SK-N-SH (cell line): ENCODE measurements at regions not wholly inside any gene's neighbourhood (a gene's known extent, or its start where the extent isn't known, plus 50 kb on each side); places are given as distances from the start of the nearest gene placed in this dataset.

Experiments used
- CTCF ChIA-PET: fragments of 300-600, 350-600 bp; formaldehyde crosslinking; extraction: SDS; loops from one replicate; lab custom pipeline; 2021; lab: Yijun Ruan, JAX
- POLR2A ChIA-PET: fragments of 350-600 bp; sonication (Branson Sonifier 250); formaldehyde crosslinking; extraction: SDS; loops from one replicate; lab custom pipeline; 2020; ENCODE audit warnings: antibody characterized with exemption, inconsistent platforms; lab: Yijun Ruan, JAX
- DNase-seq: peaks from one replicate; pipeline ENCODE4 v3.0.0; 2012
- H2AFZ ChIP-seq: fragments of 200-600 bp; sonication (generic); 2 replicates; pipeline ENCODE4 v1.8.1; 2016; ENCODE audit warnings: antibody characterized with exemption, mild to moderate bottlenecking, low read depth
- H3F3A ChIP-seq: fragments of 200-600 bp; sonication (generic); replicated peaks from 2 replicates; pipeline ENCODE3; 2016; ENCODE audit warnings: antibody characterized with exemption, mild to moderate bottlenecking; ENCODE audit not compliant: insufficient read depth
- H3K27ac ChIP-seq, 2 experiments: fragments of 200-500 bp in 1 of 2; fragments of 200-600 bp in 1 of 2; sonication (Bioruptor generic) in 1 of 2; sonication (generic), shearing (Covaris generic) in 1 of 2; 2 replicates each; pipeline versions ENCODE4 v1.5.1 to v1.6.1; 2014 to 2016; ENCODE audit warnings: low read depth in 2 of 2, inconsistent platforms in 1 of 2, low read length in 1 of 2, mild to moderate bottlenecking in 1 of 2, mixed read lengths in 1 of 2
- H3K27me3 ChIP-seq: fragments of 200-600 bp; sonication (generic), shearing (Covaris generic); 2 replicates; pipeline ENCODE4 v1.6.1; 2016; ENCODE audit warnings: mixed run types; ENCODE audit not compliant: insufficient read depth
- H3K36me3 ChIP-seq, 2 experiments: fragments of 200-500 bp in 1 of 2; fragments of 200-600 bp in 1 of 2; sonication (Bioruptor generic) in 1 of 2; sonication (generic) in 1 of 2; replicated peaks in 1 of 2; 2 replicates each; pipeline versions ENCODE3 to v1.5.1; 2014 to 2016; ENCODE audit warnings: low read length in 1 of 2, mild to moderate bottlenecking in 1 of 2; ENCODE audit not compliant: insufficient read depth in 2 of 2, control insufficient read depth in 1 of 2
- H3K4me1 ChIP-seq, 2 experiments: fragments of 200-500 bp in 1 of 2; fragments of 200-600 bp in 1 of 2; sonication (Bioruptor generic) in 1 of 2; sonication (generic), shearing (Covaris generic) in 1 of 2; 2 replicates each; pipeline versions ENCODE4 v1.5.1 to v1.6.1; 2014 to 2016; ENCODE audit warnings: low read depth in 1 of 2, low read length in 1 of 2, mixed run types in 1 of 2; ENCODE audit not compliant: insufficient read depth in 2 of 2, control insufficient read depth in 1 of 2
- H3K4me2 ChIP-seq: fragments of 200-600 bp; sonication (generic), shearing (Covaris generic); 2 replicates; pipeline ENCODE4 v1.6.1; 2017; ENCODE audit warnings: mixed run types
- H3K4me3 ChIP-seq, 2 experiments: fragments of 200-500 bp in 1 of 2; fragments of 200-600 bp in 1 of 2; sonication (Bioruptor generic) in 1 of 2; sonication (generic), shearing (Covaris generic) in 1 of 2; 2 replicates each; pipeline versions ENCODE4 v1.5.1 to v1.8.1; 2014 to 2016; ENCODE audit warnings: low read depth in 2 of 2, inconsistent platforms in 1 of 2, low read length in 1 of 2, mild to moderate bottlenecking in 1 of 2, mixed read lengths in 1 of 2, moderate library complexity in 1 of 2
- H3K79me2 ChIP-seq: fragments of 200-600 bp; sonication (generic); 2 replicates; pipeline ENCODE4 v1.8.1; 2017; ENCODE audit warnings: mild to moderate bottlenecking; ENCODE audit not compliant: insufficient read depth
- H3K9ac ChIP-seq: fragments of 200-600 bp; sonication (generic); 2 replicates; pipeline ENCODE4 v1.6.1; 2017; ENCODE audit warnings: mixed run types
- H3K9me2 ChIP-seq: fragments of 200-600 bp; sonication (generic); 2 replicates; pipeline ENCODE4 v1.6.1; 2017; ENCODE audit warnings: mixed run types
- H3K9me3 ChIP-seq: fragments of 200-600 bp; sonication (generic); 2 replicates; pipeline ENCODE4 v1.6.1; 2017; ENCODE audit warnings: mixed run types, mild to moderate bottlenecking, moderate library complexity
- H4K20me1 ChIP-seq: fragments of 200-600 bp; sonication (generic); 2 replicates; pipeline ENCODE4 v1.6.1; 2017; ENCODE audit warnings: mild to moderate bottlenecking, mixed run types; ENCODE audit not compliant: insufficient read depth
- ELF1 ChIP-seq: IDR thresholded peaks from 2 replicates; pipeline ENCODE4 v1.4.0; 2012
- EP300 ChIP-seq, 2 experiments: IDR thresholded peaks; 2 replicates each; pipeline versions ENCODE4 v1.4.0 to v1.6.1; 2012; ENCODE audit warnings: borderline replicate concordance in 1 of 2, low read depth in 1 of 2, low read length in 1 of 2
- FOSL2 ChIP-seq: IDR thresholded peaks from 2 replicates; pipeline ENCODE4 v1.4.0; 2012; ENCODE audit warnings: low read depth, mild to moderate bottlenecking, moderate library complexity, borderline replicate concordance
- FOXM1 ChIP-seq: IDR thresholded peaks from 2 replicates; pipeline ENCODE4 v1.4.0; 2012; ENCODE audit warnings: low read depth, mild to moderate bottlenecking
- GATA2 ChIP-seq: sonication (generic); formaldehyde crosslinking; IDR thresholded peaks from 2 replicates; pipeline ENCODE4 v1.5.0; 2020; ENCODE audit warnings: mild to moderate bottlenecking, missing genetic modification reagents
- MEF2A ChIP-seq: IDR thresholded peaks from 2 replicates; pipeline ENCODE4 v1.4.0; 2012; ENCODE audit warnings: low read depth, borderline replicate concordance
- RAD21 ChIP-seq: IDR thresholded peaks from 2 replicates; pipeline ENCODE4 v1.6.1; 2012; ENCODE audit warnings: mild to moderate bottlenecking, low read length
- RCOR1 ChIP-seq: fragments of 150-350 bp; IDR thresholded peaks from 2 replicates; pipeline ENCODE4 v1.6.1; 2017; ENCODE audit warnings: antibody characterized with exemption, low read length
- RFX5 ChIP-seq: IDR thresholded peaks from 2 replicates; pipeline ENCODE4 v1.6.1; 2012; ENCODE audit warnings: mild to moderate bottlenecking, improper control_type of control experiment, low read length
- RXRA ChIP-seq: IDR thresholded peaks from 2 replicates; pipeline ENCODE4 v1.4.0; 2012; ENCODE audit warnings: low read depth, mild to moderate bottlenecking, borderline replicate concordance
- SIN3A ChIP-seq: IDR thresholded peaks from 2 replicates; pipeline ENCODE4 v1.6.1; 2012; ENCODE audit warnings: low read depth, mild to moderate bottlenecking, low read length, moderate library complexity, borderline replicate concordance
- SMC3 ChIP-seq: IDR thresholded peaks from 2 replicates; pipeline ENCODE4 v1.6.1; 2012; ENCODE audit warnings: low read depth, low read length, improper control_type of control experiment
- TCF12 ChIP-seq: IDR thresholded peaks from 2 replicates; pipeline ENCODE4 v1.4.0; 2012
- TEAD4 ChIP-seq: IDR thresholded peaks from 2 replicates; pipeline ENCODE4 v1.4.0; 2012; ENCODE audit warnings: mild to moderate bottlenecking, borderline replicate concordance; ENCODE audit not compliant: insufficient read depth
- USF2 ChIP-seq: fragments of 150-350 bp; IDR thresholded peaks from 2 replicates; pipeline ENCODE4 v1.6.1; 2017; ENCODE audit warnings: antibody characterized with exemption, low read length, low read depth, borderline replicate concordance
- YY1 ChIP-seq: IDR thresholded peaks from 2 replicates; pipeline ENCODE4 v1.4.0; 2012; ENCODE audit warnings: low read depth, mild to moderate bottlenecking
- ZBTB33 ChIP-seq: IDR thresholded peaks from 2 replicates; pipeline ENCODE4 v1.4.0; 2012; ENCODE audit warnings: low read depth, borderline replicate concordance
- WGBS: methylation state at CpG from one replicate; pipeline ENCODE4 v1.1.6; 2017; ENCODE audit warnings: low lambda C conversion rate; 5-methylcytosine and 5-hydroxymethylcytosine counted together
- TF ChIP-seq, protein P1 (sequence below): IDR thresholded peaks from 2 replicates; pipeline ENCODE4; 2012
- TF ChIP-seq, protein P2 (sequence below): IDR thresholded peaks from 2 replicates; pipeline ENCODE4 v1.4.0; 2012; ENCODE audit warnings: low read depth
- TF ChIP-seq, protein P3 (sequence below): fragments of 200-600 bp; sonication (generic); IDR thresholded peaks from 2 replicates; pipeline ENCODE4 v1.6.1; 2017; ENCODE audit warnings: antibody characterized with exemption, mild to moderate bottlenecking, moderate library complexity

GRCh38 chr4:128475597-128475996 is 188.0 kb upstream of the PGRMC2 start (continued):
- TF ChIP-seq, protein P1, sequence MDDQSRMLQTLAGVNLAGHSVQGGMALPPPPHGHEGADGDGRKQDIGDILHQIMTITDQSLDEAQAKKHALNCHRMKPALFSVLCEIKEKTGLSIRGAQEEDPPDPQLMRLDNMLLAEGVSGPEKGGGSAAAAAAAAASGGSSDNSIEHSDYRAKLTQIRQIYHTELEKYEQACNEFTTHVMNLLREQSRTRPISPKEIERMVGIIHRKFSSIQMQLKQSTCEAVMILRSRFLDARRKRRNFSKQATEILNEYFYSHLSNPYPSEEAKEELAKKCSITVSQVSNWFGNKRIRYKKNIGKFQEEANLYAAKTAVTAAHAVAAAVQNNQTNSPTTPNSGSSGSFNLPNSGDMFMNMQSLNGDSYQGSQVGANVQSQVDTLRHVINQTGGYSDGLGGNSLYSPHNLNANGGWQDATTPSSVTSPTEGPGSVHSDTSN = no peak
- no peak for TF ChIP-seq YY1
- TF ChIP-seq TEAD4 = no peak
- TF ChIP-seq RFX5 = no peak
- no peak for TF ChIP-seq TCF12
- TF ChIP-seq GATA2 = no peak
- TF ChIP-seq RXRA = no peak
- TF ChIP-seq, protein P2, sequence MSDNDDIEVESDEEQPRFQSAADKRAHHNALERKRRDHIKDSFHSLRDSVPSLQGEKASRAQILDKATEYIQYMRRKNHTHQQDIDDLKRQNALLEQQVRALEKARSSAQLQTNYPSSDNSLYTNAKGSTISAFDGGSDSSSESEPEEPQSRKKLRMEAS = no peak
- TF ChIP-seq RAD21 = no peak
- TF ChIP-seq, all 33 proteins: peak for 0

GRCh38 chr4:128471576-128471975 is 184.0 kb upstream of the PGRMC2 start:
- Histone ChIP-seq H3K9me2 (no peaks in the 10 kb centered on the region), H3K4me3 (no peak overlapping the region), H4K20me1 (no peaks in the 10 kb centered on the region), H3K79me2 (no peaks in the 10 kb centered on the region), H3K4me2 (no peak overlapping the region), H3K9ac (no peak overlapping the region), H3K27ac (no peak overlapping the region), H3F3A (peaks cover 8% of the 10 kb centered on the region), H3K27me3 (no peaks in the 10 kb centered on the region), H3K36me3 (no peaks in the 10 kb centered on the region), H2AFZ (no peak overlapping the region), H3K9me3 (no peaks in the 10 kb centered on the region), H3K4me1 (peaks cover 8 to 12% of the 10 kb centered on the region in 2 experiments; a peak in 3 of 4 replicates)
- ChIA-PET CTCF (interaction anchor here (1.2 to 6.2 kb wide), 2 partner anchors 10 to 16 kb away, joined by 3 to 50 read pairs; no protein-coding TSS in a partner anchor), POLR2A (no interaction called here)
- 91% methylated on average over 2 of the region's 2 CpGs for WGBS
- TF ChIP-seq GATA2 = no peak
- no peak for TF ChIP-seq FOSL2
- no peak for TF ChIP-seq TEAD4
- no peak for TF ChIP-seq ELF1
- no peak for TF ChIP-seq USF2
- TF ChIP-seq RXRA = no peak
- TF ChIP-seq, protein P2 = no peak
- no peak for TF ChIP-seq MEF2A
- no peak for TF ChIP-seq RAD21
- TF ChIP-seq RCOR1 = no peak
- no peak for TF ChIP-seq ZBTB33
- no peak for TF ChIP-seq SMC3
- TF ChIP-seq EP300 (IDR thresholded peaks at IDR 0.05; ENCODE audit: borderline replicate concordance in 1 of 2, low read depth in 1 of 2, low read length in 1 of 2) = no peak
- TF ChIP-seq, protein P3, sequence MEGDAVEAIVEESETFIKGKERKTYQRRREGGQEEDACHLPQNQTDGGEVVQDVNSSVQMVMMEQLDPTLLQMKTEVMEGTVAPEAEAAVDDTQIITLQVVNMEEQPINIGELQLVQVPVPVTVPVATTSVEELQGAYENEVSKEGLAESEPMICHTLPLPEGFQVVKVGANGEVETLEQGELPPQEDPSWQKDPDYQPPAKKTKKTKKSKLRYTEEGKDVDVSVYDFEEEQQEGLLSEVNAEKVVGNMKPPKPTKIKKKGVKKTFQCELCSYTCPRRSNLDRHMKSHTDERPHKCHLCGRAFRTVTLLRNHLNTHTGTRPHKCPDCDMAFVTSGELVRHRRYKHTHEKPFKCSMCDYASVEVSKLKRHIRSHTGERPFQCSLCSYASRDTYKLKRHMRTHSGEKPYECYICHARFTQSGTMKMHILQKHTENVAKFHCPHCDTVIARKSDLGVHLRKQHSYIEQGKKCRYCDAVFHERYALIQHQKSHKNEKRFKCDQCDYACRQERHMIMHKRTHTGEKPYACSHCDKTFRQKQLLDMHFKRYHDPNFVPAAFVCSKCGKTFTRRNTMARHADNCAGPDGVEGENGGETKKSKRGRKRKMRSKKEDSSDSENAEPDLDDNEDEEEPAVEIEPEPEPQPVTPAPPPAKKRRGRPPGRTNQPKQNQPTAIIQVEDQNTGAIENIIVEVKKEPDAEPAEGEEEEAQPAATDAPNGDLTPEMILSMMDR = no peak
- no peak for TF ChIP-seq SIN3A
- TF ChIP-seq TCF12 = no peak
- TF ChIP-seq FOXM1 = no peak
- no peak for DNase-seq
